GM12872 (cell line): ENCODE measurements at regions not wholly inside any gene's neighbourhood (a gene's known extent, or its start where the extent isn't known, plus 50 kb on each side); places are given as distances from the start of the nearest gene placed in this dataset.

Experiments
- TF ChIP-seq, protein P1 (sequence below): IDR thresholded peaks from 3 replicates; pipeline ENCODE4 v1.5.1; 2011; ENCODE audit warnings: low read depth, mild to moderate bottlenecking, low read length, moderate library complexity; ENCODE audit not compliant: insufficient read depth

DNA sequence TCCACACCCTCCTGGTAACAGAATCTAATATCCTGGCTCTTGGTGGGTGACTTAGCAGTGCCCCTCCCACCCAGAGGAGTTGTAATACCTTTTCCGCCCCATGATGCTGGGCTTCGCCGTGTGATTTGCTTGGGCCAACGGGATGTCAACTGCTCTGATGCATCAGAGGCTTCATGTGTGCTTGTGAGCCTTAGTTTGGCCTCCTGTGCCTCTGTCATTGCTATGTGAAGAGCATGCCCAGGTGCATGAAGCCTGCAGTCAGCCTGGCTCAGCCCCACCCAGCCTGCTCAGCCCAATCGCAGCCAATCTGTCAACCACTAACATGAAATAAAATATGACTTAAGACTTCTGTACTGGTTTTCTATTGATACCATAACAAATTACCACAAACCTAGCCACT lies 201.2 kb upstream of the RPL38 start:
- TF ChIP-seq, protein P1, sequence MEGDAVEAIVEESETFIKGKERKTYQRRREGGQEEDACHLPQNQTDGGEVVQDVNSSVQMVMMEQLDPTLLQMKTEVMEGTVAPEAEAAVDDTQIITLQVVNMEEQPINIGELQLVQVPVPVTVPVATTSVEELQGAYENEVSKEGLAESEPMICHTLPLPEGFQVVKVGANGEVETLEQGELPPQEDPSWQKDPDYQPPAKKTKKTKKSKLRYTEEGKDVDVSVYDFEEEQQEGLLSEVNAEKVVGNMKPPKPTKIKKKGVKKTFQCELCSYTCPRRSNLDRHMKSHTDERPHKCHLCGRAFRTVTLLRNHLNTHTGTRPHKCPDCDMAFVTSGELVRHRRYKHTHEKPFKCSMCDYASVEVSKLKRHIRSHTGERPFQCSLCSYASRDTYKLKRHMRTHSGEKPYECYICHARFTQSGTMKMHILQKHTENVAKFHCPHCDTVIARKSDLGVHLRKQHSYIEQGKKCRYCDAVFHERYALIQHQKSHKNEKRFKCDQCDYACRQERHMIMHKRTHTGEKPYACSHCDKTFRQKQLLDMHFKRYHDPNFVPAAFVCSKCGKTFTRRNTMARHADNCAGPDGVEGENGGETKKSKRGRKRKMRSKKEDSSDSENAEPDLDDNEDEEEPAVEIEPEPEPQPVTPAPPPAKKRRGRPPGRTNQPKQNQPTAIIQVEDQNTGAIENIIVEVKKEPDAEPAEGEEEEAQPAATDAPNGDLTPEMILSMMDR: no peak

DNA sequence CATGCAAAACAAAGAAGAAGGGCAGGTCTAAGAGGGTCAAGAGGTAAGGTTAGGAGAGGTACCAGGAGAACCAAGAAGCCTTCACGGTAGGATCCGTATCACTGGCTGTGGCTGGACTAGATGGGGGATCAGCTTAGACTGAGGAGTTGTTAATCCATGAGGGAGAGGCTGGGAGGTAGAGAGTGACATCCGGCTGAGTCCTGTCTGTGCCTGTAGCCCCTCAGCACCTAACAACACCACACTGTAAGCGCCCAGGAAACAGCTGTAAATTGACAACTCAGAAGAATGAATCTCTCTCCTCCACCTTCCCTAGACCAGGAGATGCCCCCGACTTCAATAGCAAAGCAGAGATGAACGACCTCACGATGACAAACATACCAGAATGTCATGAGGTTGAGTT lies 199.4 kb upstream of the RPL38 start:
- TF ChIP-seq, protein P1: no peak

DNA sequence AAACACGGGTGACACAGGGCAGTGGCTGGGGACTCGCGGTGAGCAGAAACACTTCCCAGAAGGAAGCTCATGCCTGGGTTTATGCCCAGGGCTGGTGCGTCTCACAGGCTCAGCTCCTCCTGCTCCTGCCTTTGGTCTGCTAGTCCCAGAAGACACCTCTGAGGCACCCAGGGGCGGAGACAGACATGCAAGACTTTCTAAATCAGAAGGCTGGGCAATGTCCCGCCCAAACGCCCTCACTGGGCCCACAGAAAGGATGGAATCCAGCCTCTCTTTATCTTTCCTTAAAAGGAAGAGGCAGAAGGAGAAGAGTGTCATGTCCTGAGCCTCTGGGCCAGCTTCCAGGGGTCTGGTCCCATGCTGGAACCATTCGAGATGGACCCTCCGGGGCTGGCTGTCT lies 197.7 kb upstream of the RPL38 start:
- TF ChIP-seq, protein P1: no peak

DNA sequence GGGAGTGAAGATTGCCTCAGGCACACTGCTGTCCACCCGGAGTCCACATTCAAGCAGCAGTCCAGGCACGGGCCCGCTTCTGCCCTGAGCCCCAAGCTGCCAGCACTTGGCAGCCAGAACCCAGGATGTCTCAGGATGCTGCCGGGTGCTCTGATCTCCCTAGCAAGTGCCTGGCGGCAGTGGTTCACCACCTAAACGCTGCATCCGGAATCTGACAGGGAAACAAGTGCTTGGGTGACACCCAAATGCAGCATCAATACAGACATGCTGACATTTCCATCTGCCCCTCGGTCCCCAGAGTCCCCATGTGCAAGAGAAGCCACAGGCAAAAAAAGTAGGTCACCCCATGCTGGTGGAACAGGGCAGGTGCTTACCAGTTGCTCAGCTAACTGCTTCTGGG lies 197.1 kb upstream of the RPL38 start:
- TF ChIP-seq, protein P1: no peak

DNA sequence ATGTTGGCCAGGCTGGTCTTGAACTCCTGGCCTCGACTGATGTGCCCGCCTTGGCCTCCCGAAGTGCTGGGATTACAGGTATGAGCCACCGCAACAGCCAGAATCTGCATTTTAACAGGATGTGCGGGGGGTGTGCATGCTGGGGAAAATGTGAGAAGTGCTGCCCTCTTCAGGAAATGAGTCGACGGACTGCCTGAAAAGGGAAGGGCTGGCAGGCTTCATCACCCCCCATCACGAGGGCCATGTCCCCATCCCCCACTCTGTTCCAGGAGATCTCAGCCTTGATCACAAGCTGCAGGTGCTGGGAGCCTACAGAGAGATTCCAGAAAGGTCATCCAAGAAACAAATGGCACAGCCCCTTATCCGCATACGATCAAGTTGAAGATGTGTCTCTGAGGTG lies 195.3 kb upstream of the RPL38 start:
- TF ChIP-seq, protein P1: no peak

DNA sequence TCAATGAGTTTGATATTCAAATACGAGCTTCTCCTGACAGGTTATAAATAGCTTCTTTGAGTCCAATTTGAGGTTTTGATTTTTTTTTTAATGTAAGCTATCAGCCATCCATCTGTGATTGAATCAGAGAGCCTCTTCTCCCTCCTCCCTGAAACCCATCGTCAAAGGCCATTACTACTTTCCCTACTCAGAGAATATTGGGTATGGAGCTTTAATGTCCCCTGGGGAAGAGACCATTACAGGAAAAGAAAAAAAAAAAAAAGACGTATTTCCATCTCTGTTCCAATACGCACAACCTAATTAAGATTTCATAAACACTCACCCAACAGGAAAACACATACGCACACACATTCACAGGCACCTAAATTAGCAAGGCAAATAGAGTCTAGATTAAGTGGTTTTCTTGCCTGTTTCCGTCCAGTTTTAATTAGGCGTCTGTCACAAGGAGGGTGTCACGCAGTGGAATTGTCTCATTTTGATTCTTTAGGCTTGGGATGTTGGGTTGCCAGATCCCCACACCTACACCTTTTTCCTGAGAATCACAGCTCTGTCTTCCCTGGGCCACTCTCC lies 194.3 kb upstream of the RPL38 start:
- TF ChIP-seq, protein P1: no peak

DNA sequence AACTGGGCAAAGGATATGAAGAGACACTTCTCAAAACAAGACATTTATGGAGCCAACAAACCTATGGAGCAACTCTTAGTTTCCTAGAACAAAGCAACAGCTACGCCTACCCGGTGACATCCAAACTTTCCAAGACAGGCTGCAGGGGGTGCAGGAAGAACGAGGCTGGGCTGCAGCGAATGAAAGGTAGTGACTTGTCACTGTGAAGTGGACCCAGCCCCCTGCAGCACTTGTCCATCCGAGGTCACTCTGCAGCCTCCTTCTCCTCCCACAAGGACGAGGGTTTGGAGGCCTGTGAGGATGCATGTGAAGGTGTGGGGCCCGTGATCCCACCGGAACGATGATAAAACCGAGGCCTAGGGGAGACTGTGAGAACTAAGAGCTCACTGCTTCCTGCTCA lies 192.6 kb upstream of the RPL38 start:
- TF ChIP-seq, protein P1: no peak
